SK-N-SH treated with all-trans-retinoic acid at 6 μM for 48 hours (cell line): ENCODE measurements at regions not wholly inside any gene's neighbourhood (a gene's known extent, or its start where the extent isn't known, plus 50 kb on each side); places are given as distances from the start of the nearest gene placed in this dataset.

Experiments
- ARNTL ChIP-seq: fragments of 450-650 bp; formaldehyde crosslinking; IDR thresholded peaks from 2 replicates; pipeline ENCODE4 v1.5.0; 2020; ENCODE audit warnings: low read depth, mild to moderate bottlenecking, moderate library complexity, borderline replicate concordance
- POU6F1 ChIP-seq: fragments of 250-450 bp; sonication (Bioruptor Pico); IDR thresholded peaks from 2 replicates; pipeline ENCODE4 v1.8.0; 2021; ENCODE audit warnings: low read depth, mild to moderate bottlenecking, moderate library complexity, borderline replicate concordance
- ZFP3 ChIP-seq: fragments of 250-450 bp; sonication (Bioruptor Pico); IDR thresholded peaks from 2 replicates; pipeline ENCODE4 v1.5.0; 2020; ENCODE audit warnings: mild to moderate bottlenecking, moderate library complexity
- ZNF70 ChIP-seq: fragments of 450-650 bp; formaldehyde crosslinking; IDR thresholded peaks from 2 replicates; pipeline ENCODE4 v1.5.0; 2020; ENCODE audit warnings: mild to moderate bottlenecking, moderate library complexity

GRCh38 chr13:40362502-40362901, 303.9 kb downstream of the FOXO1 start:
- TF ChIP-seq POU6F1 (CRISPR knock-in tag) (no peak), ZNF70 (CRISPR knock-in tag) (no peak), ZFP3 (no peak), ARNTL (CRISPR knock-in tag) (no peak)
